CD4-positive, alpha-beta T cell treated with Interleukin-6 at 100 ng/mL for 8 hours (primary cell): ENCODE measurements at regions not wholly inside any gene's neighbourhood (a gene's known extent, or its start where the extent isn't known, plus 50 kb on each side); places are given as distances from the start of the nearest gene placed in this dataset.
"Not testable (repeated sequence)": the region's sequence is repeated elsewhere in the genome, so short reads cannot be mapped to it uniquely, and the experiment has no call there.

Source experiments
- DNase-seq: peaks from one replicate; pipeline ENCODE4 v3.0.0-alpha.2; 2020; ENCODE audit warnings: mixed read lengths, low spot score

DNA sequence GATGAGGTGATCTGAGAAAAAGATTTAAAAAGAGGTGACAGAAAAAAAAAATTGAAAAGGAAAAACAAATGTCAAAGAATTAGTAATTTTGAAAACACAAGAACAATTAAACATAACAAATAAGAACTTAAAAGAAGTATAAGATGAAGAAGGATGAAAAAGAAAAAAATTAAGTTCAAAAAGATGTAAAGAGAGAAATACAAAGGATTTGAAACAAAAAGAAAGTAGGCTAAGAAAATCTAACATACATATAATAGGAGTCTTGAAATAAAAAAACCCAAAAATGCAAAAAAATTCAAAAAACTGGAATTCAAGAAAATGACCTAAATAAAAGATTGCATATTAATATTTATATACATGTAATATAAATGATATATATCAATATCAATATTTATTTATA lies 949.2 kb downstream of the MCTP2 start:
- no peak for DNase-seq

DNA sequence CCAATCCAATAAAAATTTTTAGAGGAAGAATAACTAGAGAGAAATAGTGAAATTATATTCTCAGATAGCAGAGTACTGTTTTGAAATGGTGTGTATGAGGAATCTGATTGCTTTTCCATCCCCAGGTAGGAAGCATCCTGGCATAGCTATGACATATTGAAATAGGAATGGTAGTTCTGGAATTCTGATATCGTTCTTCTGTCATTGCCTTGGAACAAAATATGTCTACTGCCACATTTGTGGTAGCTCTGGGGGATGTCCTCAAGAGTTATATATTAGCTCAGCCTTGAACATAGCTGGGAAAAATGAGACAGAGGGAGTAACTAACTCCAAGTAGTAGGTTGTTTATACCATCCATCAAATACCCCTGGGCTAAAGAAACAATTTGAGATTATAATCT lies 950.7 kb downstream of the MCTP2 start:
- DNase-seq, result no peak

DNA sequence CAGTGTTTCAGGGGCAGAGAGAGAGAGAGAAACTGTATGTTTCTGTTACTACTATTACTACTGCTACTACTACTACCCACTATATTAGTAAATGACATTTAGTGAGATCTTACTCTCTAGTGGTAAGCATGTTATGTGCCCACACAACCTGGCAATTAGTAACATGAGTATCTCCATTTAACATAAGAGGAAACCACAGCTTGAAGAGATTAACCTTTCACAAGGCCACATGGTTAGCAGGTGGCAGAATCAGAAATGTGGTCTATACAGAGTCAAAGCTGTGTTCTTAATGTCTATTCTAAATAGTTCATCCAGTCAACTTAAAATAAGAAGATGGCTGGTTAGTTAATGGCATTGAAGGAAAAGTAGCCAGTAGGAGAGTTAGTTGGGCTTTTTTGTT lies 961.6 kb downstream of the MCTP2 start:
- DNase-seq, result no peak

DNA sequence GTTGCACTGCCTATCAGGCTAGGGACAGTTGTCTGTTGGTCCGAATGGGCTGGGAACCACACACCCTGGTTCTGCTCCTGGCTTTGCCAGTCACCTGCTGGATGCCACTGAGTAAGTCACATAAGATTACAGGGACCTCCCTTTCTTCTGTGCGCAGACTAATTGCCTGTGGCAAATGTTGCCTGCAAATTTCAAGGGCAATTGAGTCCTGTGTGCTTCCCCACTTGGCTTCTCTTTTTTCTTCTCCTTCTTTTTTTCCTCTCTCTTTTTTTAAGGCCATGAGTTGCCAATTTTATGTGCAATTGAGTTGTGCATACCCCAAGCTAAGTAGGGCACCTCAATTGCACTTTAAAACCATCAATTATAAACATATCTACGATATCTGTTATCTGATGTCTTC lies 963.4 kb downstream of the MCTP2 start:
- no peak for DNase-seq

DNA sequence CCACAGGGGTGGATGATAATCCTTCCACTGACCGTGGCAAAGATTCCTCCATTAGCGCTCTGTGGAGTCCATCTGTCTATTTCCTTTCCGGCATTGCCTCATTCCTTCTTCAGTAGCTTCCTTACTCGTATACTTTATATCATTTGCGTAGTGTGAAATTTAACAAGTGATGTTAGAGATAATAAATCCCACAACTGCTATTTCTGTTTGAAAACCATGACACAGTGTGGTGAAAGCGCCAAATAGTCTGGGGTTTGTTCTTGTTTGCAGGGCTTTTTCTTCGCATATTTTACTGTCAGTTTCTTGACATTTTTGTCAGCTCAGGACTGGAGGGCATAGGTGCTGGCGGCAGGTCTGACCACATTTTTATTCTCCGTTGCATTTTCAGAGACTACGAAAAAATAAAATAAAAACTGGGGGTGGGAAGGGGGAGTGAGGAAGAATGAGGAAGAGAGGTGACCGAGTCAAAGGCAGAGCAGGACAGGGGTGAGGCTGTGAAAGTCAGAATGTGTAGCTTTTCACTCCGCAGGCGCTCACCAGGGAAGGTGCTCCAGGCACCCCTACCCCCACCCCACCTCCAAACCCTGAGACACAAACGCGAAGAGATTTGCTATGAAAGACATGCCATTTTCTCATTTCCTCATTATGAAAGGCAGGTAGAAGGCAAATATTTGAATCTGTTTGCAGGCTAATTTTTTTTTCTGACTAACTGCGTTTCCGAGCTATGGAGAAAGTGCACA lies 965.0 kb downstream of the MCTP2 start:
- no peak for DNase-seq

DNA sequence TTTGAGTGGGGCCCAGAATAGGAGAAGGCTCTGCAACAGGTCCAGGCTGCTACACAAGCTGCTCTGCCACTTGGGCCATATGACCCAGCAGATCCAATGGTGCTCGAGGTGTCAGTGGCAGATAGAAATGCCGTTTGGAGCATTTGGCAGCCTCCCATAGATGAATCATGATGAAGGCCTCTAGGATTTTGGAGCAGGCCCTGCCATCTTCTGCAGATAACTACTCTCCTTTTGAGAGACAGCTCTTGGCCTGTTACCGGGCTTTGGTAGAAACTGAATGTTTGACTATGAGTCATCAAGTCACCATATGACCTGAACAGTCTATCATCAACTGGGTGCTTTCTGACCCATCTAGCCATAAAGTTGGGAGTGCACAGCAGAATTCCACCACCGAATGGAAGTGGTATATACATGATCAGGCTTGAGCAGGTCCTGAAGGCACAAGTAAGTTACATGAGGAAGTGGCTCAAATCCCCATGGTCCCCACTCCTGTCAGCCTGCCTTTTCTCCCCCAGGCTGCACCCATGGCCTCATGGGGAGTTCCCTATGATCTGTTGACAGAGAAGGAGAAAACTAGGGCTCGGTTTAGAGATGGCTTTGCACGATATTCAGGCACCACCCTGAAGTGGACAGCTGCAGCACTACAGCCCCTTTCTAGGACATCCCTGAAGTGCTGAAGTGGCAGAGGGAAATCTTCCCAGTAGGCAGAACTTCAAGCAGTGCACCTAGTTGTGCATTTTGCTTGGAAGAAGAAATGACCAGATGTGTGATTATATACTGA lies 971.4 kb downstream of the MCTP2 start:
- no peak for DNase-seq

DNA sequence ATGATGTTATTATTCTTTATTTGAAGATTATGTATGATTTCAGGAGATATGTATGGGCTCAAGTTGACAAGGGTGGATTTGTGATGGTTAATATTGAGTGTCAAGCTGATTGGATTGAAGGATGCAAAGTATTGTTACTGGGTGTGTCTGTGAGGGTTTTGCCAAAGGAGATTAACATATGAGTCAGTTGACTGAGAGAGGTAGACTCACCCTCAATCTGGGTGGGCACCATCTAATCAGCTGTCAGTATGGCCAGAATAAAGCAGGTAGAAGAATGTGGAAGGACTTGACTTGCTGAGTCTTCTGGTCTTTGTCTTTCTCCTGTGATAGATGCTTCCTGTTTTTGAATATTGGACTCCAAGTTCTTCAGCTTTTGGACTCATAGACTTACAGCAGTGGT lies 973.7 kb downstream of the MCTP2 start:
- DNase-seq, result no peak

DNA sequence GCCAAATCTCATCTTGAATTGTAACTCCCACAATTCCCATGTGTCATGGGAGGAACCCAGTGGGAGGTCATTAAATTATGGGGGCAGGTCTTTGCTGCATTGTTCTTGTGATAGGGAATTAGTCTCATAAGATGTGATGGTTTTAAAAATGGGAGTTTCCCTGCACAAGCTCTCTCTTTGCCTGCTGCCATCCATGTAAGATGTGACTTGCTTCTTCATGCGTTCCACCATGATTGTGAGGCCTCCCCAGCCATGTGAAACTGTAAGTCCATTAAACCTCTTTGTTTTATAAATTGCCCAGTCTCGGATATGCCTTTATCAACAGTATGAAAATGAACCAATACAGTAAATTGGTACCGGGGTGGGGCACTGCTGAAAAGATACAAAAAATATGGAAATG lies 974.5 kb downstream of the MCTP2 start:
- DNase-seq, result not testable (repeated sequence)

DNA sequence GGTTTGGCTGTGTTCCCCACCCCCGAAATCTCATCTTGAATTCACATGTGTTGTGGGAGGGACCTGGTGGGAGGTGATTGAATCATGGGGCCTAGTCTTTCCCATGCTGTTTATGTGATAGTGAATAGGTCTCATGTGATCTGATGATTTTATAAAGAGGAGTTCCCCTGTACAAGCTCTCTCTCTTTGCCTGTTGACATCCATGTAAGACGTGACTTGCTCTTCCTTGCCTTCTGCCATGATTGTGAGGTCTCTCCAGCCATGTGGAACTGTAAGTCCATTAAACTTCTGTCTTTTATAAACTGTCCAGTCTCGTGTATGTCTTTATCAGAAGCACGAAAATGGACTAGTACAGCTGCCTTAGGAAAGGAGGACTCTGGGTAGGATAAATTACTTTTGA lies 976.7 kb downstream of the MCTP2 start:
- DNase-seq, result no peak

DNA sequence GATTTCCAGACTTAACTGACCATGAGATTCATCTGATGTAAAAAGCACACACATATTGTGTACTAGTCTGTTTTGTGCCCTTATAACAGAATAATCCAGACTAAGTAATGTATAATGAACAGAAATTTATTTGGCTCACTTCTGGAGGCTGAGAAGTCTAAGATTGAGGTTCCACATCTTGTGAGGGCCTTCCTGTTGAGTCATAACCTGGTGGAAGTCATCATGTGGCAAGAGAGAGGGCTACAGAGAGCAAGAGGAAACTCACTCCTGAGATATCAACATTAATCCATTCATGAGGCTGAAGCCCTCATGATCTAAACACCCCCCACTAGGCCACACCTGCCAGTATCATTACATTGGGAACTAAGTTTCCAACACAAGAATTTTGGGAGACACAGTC lies 977.6 kb downstream of the MCTP2 start:
- DNase-seq, result no peak

DNA sequence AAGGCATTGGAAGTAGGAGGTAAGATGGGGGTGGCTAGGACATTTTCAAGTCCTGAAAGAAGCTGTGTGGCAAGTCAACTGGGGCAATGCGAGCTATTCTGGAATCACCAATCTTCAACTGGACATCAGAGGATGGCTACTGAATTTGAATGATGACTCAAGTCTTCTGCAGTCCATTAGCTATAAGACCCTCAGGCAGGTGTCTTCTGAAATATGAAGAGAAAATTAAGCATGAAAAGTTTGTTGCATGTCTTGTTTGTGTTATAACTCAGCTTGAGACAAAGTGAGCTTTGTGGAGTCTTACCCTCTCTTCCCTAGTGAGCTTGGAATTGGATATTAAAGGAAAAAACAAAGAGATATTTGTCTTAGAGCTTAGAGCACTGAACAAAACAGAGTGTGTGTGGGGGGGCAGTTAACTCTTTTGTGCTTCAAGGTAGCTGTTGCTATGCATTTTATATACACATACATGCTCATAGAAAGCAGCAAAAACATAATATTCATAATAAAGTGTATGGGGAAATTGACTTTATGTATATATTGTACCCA lies 979.1 kb downstream of the MCTP2 start:
- DNase-seq, result no peak

DNA sequence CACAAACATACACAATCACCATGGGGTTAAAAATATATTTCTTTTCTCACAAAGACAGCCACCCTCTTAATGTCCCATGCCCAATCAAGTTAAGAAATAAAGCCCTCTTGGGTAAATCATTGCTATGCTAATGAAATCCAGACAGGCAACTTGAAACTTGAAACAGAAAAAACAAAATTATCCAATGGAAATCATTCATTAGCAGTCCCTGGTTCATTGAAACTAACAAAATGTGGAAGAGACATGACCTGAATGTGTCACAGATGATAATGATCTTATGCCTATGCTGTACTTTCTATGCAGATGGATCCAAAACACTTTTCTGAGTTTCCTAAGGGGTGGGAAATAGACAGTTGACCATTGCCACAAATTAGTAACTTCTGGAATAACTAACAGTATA lies 983.7 kb downstream of the MCTP2 start:
- no peak for DNase-seq

DNA sequence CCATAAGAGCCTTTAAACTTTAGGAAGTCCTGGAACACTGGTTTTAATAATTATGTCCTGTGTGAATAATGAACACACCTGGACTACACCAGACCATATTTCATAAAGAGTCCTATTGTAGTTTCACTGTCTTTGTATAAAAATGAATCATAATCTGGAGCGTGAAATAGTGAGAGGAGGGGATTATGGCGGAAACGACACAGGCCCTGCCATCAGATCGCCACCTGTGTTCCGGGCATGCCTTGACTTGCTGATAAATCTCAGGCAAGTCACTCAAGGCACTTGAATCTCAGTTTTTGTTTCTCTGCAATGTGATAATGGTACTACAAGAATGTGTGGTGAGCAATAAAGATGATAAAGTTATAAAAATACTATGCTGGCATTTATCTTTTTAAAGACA lies 995.5 kb downstream of the MCTP2 start:
- DNase-seq, result no peak

DNA sequence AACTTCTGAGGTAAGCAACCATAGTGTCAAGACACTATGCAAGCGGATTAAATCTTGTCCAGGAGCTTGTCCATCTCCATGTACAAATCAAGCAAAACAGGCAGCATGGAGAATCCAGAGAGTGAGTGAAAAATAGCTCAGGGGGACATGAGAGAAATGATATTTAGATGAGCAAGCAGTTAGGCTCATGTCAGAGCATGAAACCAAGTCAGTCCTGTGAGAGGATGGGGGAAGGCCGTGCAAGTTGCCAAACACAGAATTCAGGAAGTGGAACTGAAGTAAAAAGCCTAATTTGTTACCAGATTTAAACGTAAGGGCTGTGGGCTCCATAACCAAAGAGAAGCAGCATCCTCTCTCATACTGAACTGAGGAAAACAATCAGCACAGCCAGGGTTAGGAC lies 995.9 kb downstream of the MCTP2 start:
- DNase-seq, result no peak

DNA sequence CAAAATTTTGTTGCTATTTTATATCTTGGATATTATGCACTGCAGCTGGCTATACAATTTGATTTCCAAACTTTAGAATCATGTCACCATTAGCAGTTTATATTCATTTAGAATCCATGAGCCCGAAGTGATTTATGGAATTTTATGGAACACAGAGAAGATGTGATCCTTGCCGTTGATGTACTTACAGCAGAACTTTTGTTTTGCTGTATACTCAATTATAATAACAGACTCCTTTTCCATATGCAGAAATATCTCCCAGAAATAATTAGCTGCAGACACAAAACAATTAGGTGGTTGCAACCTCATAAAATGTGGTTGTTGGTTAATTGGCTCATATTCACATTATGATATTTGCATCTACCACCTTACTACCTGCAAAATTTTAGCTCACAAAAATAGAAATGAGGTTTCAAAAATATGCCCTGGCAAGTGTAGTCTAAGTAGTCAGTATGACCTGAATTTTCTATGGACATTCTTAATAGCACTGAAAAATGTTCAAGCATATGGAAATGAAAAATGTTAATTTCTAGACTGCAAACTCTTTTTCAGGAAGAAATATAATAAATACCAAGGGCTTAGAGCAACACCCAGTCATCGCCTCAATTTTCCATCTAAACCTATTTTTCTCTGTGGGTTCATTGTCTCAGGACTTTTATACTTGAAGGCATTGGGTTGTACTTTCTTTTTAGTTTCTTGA lies 997.6 kb downstream of the MCTP2 start:
- no peak for DNase-seq

DNA sequence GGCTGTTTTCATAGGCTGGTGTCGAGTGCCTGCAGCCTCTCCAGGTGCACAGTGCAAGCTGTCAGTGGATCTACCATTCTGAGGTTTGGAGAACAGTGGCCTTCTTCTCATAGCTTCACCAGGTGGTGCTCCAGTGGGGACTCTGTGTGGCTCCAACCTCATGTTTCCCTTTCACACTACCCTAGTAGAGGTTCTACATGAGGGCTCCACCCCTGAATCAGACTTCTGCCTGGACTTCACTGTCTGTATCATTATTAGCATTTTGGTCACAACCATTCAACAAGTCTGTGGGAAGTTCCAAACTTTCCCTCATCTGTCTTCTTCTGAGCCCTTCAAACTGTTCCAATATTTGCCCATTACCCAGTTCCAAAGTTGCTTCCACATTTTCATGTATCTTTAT lies 1003.7 kb downstream of the MCTP2 start:
- no peak for DNase-seq

DNA sequence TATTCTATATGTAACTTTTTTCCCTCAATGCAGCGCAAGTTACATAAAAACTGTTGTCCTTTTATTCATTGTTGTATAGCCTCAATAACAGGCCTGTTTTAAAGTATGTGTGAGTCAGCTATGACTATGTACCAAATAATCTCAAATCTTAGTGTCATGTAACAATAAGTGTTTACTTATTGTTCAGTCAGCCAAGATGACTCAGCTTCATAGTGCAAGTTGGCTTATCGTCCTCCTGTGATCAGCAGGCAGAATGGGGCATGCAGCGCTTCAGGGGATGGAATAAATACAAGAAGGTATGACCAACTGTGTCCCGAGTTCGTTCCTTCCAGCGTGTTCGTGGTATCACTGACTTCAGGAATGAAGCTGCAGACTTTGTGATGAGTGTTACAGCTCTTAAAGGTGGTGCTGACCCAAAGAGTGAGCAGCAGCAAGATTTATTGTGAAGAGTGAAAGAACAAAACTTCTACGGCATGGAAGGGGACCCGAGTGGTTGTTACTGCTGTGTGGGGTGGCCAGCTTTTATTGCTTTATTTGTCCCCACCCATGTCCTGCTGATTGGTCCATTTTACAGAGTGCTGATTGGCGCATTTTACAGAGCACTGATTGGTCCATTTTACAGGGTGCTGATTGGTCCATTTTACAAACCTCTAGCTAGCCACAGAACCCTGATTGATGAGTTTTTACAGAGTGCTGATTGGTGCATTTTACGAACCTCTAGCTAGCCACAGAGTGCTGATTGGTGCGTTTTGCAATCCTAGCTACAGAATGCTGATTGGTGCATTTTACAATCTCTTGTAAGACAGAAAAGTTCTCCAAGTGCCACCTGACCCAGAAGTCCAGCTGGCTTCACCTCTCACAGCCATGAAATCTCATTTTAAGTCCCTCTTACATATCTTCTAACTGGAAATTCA lies 1016.0 kb downstream of the MCTP2 start:
- no peak for DNase-seq

DNA sequence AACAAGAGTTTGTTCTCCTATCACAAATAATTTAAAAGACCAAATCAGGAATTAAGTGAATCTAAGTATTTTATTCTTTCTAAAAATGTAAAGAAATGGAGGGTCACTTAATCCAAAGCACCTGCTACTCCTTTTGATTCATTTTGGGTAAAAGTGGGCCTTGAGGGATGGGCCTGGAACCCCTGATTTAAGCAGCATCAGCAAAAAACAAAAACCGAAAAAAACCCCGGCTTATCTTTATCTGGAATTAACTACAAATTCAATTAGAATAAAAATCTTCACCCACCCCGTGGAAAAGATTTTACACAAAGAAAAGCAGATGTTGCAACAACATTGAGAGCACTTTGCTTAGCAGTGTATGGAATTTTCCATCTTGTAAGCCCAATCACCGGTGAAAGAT lies 1018.2 kb downstream of the MCTP2 start:
- DNase-seq, result no peak

DNA sequence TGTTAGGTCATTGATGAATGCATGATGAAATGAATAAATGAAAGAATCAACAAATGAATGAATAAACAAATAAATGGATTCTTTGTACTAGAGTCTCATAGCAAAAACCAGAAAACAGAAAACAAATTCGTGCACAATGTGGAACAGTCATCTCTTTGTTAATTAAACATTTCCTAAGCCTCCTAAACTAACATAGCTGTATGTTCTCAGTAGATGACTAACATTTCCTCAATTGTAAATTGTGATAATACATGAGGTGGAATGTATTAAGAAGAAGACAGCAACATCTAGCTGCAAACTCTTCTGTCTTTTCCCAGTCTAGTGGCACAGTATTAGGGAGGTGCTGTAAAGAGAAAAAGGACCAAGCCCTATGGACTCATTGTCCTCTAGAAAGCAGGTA lies 1021.0 kb downstream of the MCTP2 start:
- no peak for DNase-seq

DNA sequence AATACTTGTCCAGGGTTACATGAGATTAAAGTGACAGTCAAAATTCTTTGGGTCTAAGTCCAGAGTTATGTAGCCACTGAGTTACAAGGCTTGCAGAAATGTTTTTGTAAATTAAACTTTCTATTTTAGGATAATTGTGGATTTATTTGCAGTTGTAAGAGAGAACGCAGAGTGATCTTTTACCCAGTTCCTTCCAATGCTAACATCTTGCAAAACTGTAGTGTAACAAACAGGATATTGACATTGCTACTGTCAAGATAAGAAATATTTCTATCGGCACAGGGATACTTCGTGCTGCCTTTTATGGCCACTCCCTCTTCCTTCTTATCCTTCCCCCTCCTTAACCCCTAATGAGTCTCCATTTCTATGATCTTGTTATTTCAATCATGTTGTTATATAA lies 1022.9 kb downstream of the MCTP2 start:
- DNase-seq, result no peak

DNA sequence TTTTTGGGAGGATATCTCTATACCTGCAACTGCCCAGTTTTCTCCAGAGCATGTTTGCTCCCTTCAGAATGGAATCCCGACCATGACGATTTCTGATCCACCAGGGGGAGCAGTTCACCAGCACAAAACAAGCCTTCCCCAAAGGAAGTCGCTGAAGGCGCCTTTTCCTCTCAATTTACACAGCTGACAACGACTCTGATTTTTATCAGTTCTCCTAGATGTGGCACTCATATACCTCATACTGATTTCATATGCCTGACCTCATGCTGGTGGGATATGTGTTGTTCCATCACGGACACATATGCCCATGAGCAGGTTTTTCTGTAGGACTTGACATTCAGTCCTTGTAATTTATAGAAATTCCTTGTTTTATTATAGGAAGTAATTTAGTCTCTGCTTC lies 1028.2 kb downstream of the MCTP2 start:
- DNase-seq, result peak; percentile 27

DNA sequence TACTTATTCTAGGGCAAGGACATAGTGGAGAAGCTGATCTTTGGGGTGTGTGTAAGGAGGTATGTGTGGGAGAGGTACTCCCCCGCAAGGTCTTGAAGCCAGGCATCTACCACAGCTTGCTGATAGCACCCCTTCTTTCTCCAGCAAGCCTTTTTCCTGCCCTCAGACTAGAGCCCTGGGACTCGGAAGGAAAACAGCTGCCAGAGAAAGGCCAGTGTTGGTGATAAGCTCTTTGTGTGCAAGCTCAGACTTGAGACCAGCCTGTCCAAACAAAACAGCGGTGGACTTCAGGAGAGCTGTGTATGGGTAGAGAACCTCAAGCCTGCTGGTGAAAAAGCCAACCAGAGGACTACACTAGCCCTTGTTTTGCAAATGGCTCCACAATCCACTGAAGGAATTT lies 1028.6 kb downstream of the MCTP2 start:
- DNase-seq, result no peak
